Neural cell (in vitro differentiated cells): ENCODE measurements at regions not wholly inside any gene's neighbourhood (a gene's known extent, or its start where the extent isn't known, plus 50 kb on each side); places are given as distances from the start of the nearest gene placed in this dataset.

Experiments used
- H2AFZ ChIP-seq: fragments of 200-600, 300-800 bp; sonication (generic), shearing (Covaris generic); 2 replicates; pipeline ENCODE4 v1.6.0; 2014; ENCODE audit warnings: low read depth, mild to moderate bottlenecking, antibody characterized with exemption, low read length, moderate library complexity
- H3F3A ChIP-seq: fragments of 200-600 bp; shearing (Covaris generic); 2 replicates; pipeline ENCODE4 v1.6.1; 2016; ENCODE audit warnings: mild to moderate bottlenecking, moderate library complexity, mixed read lengths, antibody characterized with exemption, low read length; ENCODE audit not compliant: insufficient read depth, poor library complexity, severe bottlenecking
- H3K27ac ChIP-seq: fragments of 200-600, 300-800 bp; sonication (generic), shearing (Covaris generic); 2 replicates; pipeline ENCODE4 v1.5.1; 2014; ENCODE audit warnings: mild to moderate bottlenecking, low read length, moderate library complexity
- H3K27me3 ChIP-seq: fragments of 300-800, 200-600 bp; sonication (generic), shearing (Covaris generic); 2 replicates; pipeline ENCODE4 v1.6.0; 2014; ENCODE audit warnings: mild to moderate bottlenecking, low read depth, low read length, moderate library complexity; ENCODE audit not compliant: insufficient read depth
- H3K36me3 ChIP-seq: fragments of 300-800, 200-600 bp; sonication (generic), shearing (Covaris generic); 2 replicates; pipeline ENCODE4 v1.5.1; 2014; ENCODE audit warnings: mild to moderate bottlenecking, antibody characterized with exemption, low read length, moderate library complexity; ENCODE audit not compliant: insufficient read depth
- H3K4me2 ChIP-seq: fragments of 300-800, 200-600 bp; sonication (generic), shearing (Covaris generic); 2 replicates; pipeline ENCODE4 v1.6.0; 2014; ENCODE audit warnings: mild to moderate bottlenecking, low read length
- H3K4me3 ChIP-seq: fragments of 300-800, 200-600 bp; sonication (generic), shearing (Covaris generic); 2 replicates; pipeline ENCODE4 v1.5.1; 2014; ENCODE audit warnings: mild to moderate bottlenecking, low read length, moderate library complexity
- H3K79me2 ChIP-seq: fragments of 200-600 bp; shearing (Covaris generic); replicated peaks from 2 replicates; pipeline ENCODE4 v1.6.0; 2014; ENCODE audit warnings: mild to moderate bottlenecking, low read length, moderate library complexity; ENCODE audit not compliant: insufficient read depth
- H3K9ac ChIP-seq: fragments of 300-800, 200-600 bp; sonication (generic), shearing (Covaris generic); 2 replicates; pipeline ENCODE4 v1.6.1; 2016; ENCODE audit warnings: mild to moderate bottlenecking, low read length, mixed read lengths
- H3K9me2 ChIP-seq: fragments of 200-600 bp; shearing (Covaris generic); 2 replicates; pipeline ENCODE4 v1.6.1; 2016; ENCODE audit warnings: mild to moderate bottlenecking, low read length, mixed read lengths; ENCODE audit not compliant: insufficient read depth
- H3K9me3 ChIP-seq: fragments of 200-600, 300-800 bp; sonication (generic), shearing (Covaris generic); 2 replicates; pipeline ENCODE4 v1.6.1; 2016; ENCODE audit warnings: mild to moderate bottlenecking, mixed run types, low read length, moderate library complexity, mixed read lengths
- H4K20me1 ChIP-seq: fragments of 200-600 bp; shearing (Covaris generic); 2 replicates; pipeline ENCODE4 v1.6.1; 2016; ENCODE audit warnings: mild to moderate bottlenecking, mixed run types; ENCODE audit not compliant: insufficient read depth
- CTCF ChIP-seq: fragments of 450-650 bp; IDR thresholded peaks from 2 replicates; pipeline ENCODE4 v1.5.1; 2014; ENCODE audit warnings: antibody characterized with exemption, mild to moderate bottlenecking, moderate library complexity; ENCODE audit not compliant: poor library complexity, severe bottlenecking
- EP300 ChIP-seq: fragments of 450-650 bp; conservative IDR thresholded peaks from 2 replicates; pipeline ENCODE4 v1.6.1; 2014; ENCODE audit warnings: antibody characterized with exemption, mild to moderate bottlenecking, moderate library complexity; ENCODE audit not compliant: poor library complexity, severe bottlenecking
- EZH2 ChIP-seq: fragments of 200-600, 300-800 bp; shearing (Covaris generic), sonication (generic); IDR thresholded peaks from 2 replicates; pipeline ENCODE4 v1.6.1; 2014; ENCODE audit warnings: antibody characterized with exemption, low read length, borderline replicate concordance, mild to moderate bottlenecking; ENCODE audit not compliant: insufficient read depth, poor library complexity, severe bottlenecking
- MXI1 ChIP-seq: fragments of 450-650 bp; conservative IDR thresholded peaks from 2 replicates; pipeline ENCODE4 v1.6.1; 2014; ENCODE audit warnings: antibody characterized with exemption, mild to moderate bottlenecking; ENCODE audit not compliant: poor library complexity, severe bottlenecking
- POLR2AphosphoS5 ChIP-seq: IDR thresholded peaks from 2 replicates; pipeline ENCODE4 v1.6.1; 2012
- RAD21 ChIP-seq: fragments of 450-650 bp; conservative IDR thresholded peaks from 2 replicates; pipeline ENCODE4 v1.6.1; 2014; ENCODE audit warnings: antibody characterized with exemption, mild to moderate bottlenecking, moderate library complexity
- REST ChIP-seq: IDR thresholded peaks from 2 replicates; pipeline ENCODE4 v1.6.1; 2012; ENCODE audit warnings: borderline replicate concordance
- SMC3 ChIP-seq: fragments of 450-650 bp; conservative IDR thresholded peaks from 2 replicates; pipeline ENCODE4 v1.6.1; 2014; ENCODE audit warnings: antibody characterized with exemption, mild to moderate bottlenecking, moderate library complexity; ENCODE audit not compliant: poor library complexity
- TAF1 ChIP-seq: IDR thresholded peaks from 2 replicates; pipeline ENCODE4 v1.6.1; 2012; ENCODE audit warnings: low read depth

GRCh38 chr20:41991412-41991811 lies 373.2 kb upstream of the CHD6 start:
- Histone ChIP-seq H3K4me3 (no peak overlapping the region), H3K9me2 (no peaks in the 10 kb centered on the region), H3K27me3 (no peaks in the 10 kb centered on the region), H2AFZ (no peak overlapping the region), H3K4me2 (no peak overlapping the region), H3F3A (no peaks in the 10 kb centered on the region), H3K79me2 (no peaks in the 10 kb centered on the region), H4K20me1 (no peaks in the 10 kb centered on the region), H3K27ac (no peak overlapping the region), H3K36me3 (no peaks in the 10 kb centered on the region), H3K9me3 (no peaks in the 10 kb centered on the region), H3K9ac (no peak overlapping the region)
- TF ChIP-seq EP300: no peak
- no peak for TF ChIP-seq EZH2
- TF ChIP-seq REST: no peak
- TF ChIP-seq TAF1: no peak
- TF ChIP-seq CTCF: no peak
- no peak for TF ChIP-seq RAD21
- TF ChIP-seq SMC3: no peak
- TF ChIP-seq POLR2AphosphoS5: no peak
- TF ChIP-seq MXI1: no peak

GRCh38 chr20:41989935-41990635 lies 371.9 kb upstream of the CHD6 start:
- Histone ChIP-seq H4K20me1 (no peaks in the 10 kb centered on the region), H3K4me3 (no peak overlapping the region), H3K27ac (no peak overlapping the region), H3F3A (no peaks in the 10 kb centered on the region), H3K9me3 (no peaks in the 10 kb centered on the region), H3K4me2 (no peak overlapping the region), H2AFZ (peak overlapping the region; percentile 43), H3K27me3 (no peaks in the 10 kb centered on the region), H3K9ac (no peak overlapping the region), H3K79me2 (no peaks in the 10 kb centered on the region), H3K36me3 (no peaks in the 10 kb centered on the region), H3K9me2 (no peaks in the 10 kb centered on the region)
- TF ChIP-seq MXI1: no peak
- TF ChIP-seq TAF1: no peak
- no peak for TF ChIP-seq CTCF
- no peak for TF ChIP-seq EP300
- TF ChIP-seq POLR2AphosphoS5: no peak
- TF ChIP-seq RAD21: no peak
- TF ChIP-seq EZH2: no peak
- no peak for TF ChIP-seq SMC3
- TF ChIP-seq REST: no peak
